Liver (tissue), 8 donors: ENCODE measurements at regions not wholly inside any gene's neighbourhood (a gene's known extent, or its start where the extent isn't known, plus 50 kb on each side); places are given as distances from the start of the nearest gene placed in this dataset.

Experiments used
- DNase-seq: peaks from one replicate; pipeline ENCODE4 v3.0.0-alpha.2; 2017; ENCODE audit warnings: low spot score
- H3K27ac ChIP-seq, 2 donors: one replicate each; pipeline ENCODE4 v1.7.0; 2013; ENCODE audit warnings: inconsistent platforms in 2 of 2, low read length in 2 of 2, control low read depth in 1 of 2, low read depth in 1 of 2, mild to moderate bottlenecking in 1 of 2
- H3K27me3 ChIP-seq, 4 donors: one replicate each; pipeline versions ENCODE4 v1.6.1 to v1.7.0; 2013; ENCODE audit warnings: low read length in 3 of 4, inconsistent platforms in 1 of 4, mild to moderate bottlenecking in 1 of 4, moderate library complexity in 1 of 4; ENCODE audit not compliant: control insufficient read depth in 4 of 4, insufficient read depth in 4 of 4
- H3K36me3 ChIP-seq, 4 donors: one replicate each; pipeline versions ENCODE4 v1.6.1 to v1.7.0; 2013; ENCODE audit warnings: low read length in 3 of 4, mild to moderate bottlenecking in 3 of 4, low read depth in 1 of 4, moderate library complexity in 1 of 4; ENCODE audit not compliant: control insufficient read depth in 4 of 4, insufficient read depth in 3 of 4
- H3K4me1 ChIP-seq, 4 donors: one replicate each; pipeline versions ENCODE4 v1.6.1 to v1.7.0; 2013; ENCODE audit warnings: low read length in 3 of 4, mild to moderate bottlenecking in 3 of 4, moderate library complexity in 1 of 4; ENCODE audit not compliant: control insufficient read depth in 4 of 4, insufficient read depth in 4 of 4
- H3K4me3 ChIP-seq, 3 donors: one replicate each; pipeline versions ENCODE4 v1.6.1 to v1.7.0; 2013; ENCODE audit warnings: low read length in 3 of 3, control low read depth in 1 of 3, low read depth in 1 of 3, mild to moderate bottlenecking in 1 of 3
- H3K9ac ChIP-seq, 2 donors: one replicate each; pipeline ENCODE4 v1.7.0; 2013; ENCODE audit warnings: low read length in 2 of 2, mild to moderate bottlenecking in 2 of 2, moderate library complexity in 2 of 2, control low read depth in 1 of 2, low read depth in 1 of 2
- H3K9me3 ChIP-seq, 4 donors: one replicate each; pipeline versions ENCODE4 v1.6.1 to v1.7.0; 2013; ENCODE audit warnings: low read length in 3 of 4; ENCODE audit not compliant: control insufficient read depth in 4 of 4
- ATF3 ChIP-seq: IDR thresholded peaks from 2 replicates; pipeline ENCODE4 v1.6.1; 2016; ENCODE audit warnings: antibody characterized with exemption
- EGR1 ChIP-seq, 2 donors: IDR thresholded peaks; 2 replicates each; pipeline ENCODE4 v1.6.1; 2016 to 2018; ENCODE audit warnings: antibody characterized with exemption in 2 of 2, low read depth in 2 of 2
- FOXA1 ChIP-seq: IDR thresholded peaks from 2 replicates; pipeline ENCODE4 v1.6.1; 2016; ENCODE audit warnings: antibody characterized with exemption
- FOXA2 ChIP-seq: IDR thresholded peaks from 2 replicates; pipeline ENCODE4 v1.6.1; 2016; ENCODE audit warnings: antibody characterized with exemption
- GABPA ChIP-seq, 2 donors: IDR thresholded peaks in 1 of 2; conservative IDR thresholded peaks in 1 of 2; 2 replicates each; pipeline ENCODE4 v1.6.1; 2016; ENCODE audit warnings: antibody characterized with exemption in 2 of 2, mild to moderate bottlenecking in 1 of 2, moderate library complexity in 1 of 2
- HNF4A ChIP-seq, 2 donors: conservative IDR thresholded peaks; 2 replicates each; pipeline ENCODE4 v1.6.1; 2016; ENCODE audit warnings: antibody characterized with exemption in 2 of 2, mild to moderate bottlenecking in 2 of 2
- HNF4G ChIP-seq: IDR thresholded peaks from 2 replicates; pipeline ENCODE4 v1.6.1; 2016; ENCODE audit warnings: antibody characterized with exemption
- JUND ChIP-seq, 2 donors: IDR thresholded peaks; 2 replicates each; pipeline ENCODE4 v1.6.1; 2016; ENCODE audit warnings: antibody characterized with exemption in 2 of 2
- NR2F2 ChIP-seq: IDR thresholded peaks from 2 replicates; pipeline ENCODE4 v1.6.1; 2016; ENCODE audit warnings: antibody characterized with exemption
- RAD21 ChIP-seq, 2 donors: IDR thresholded peaks; 2 replicates each; pipeline ENCODE4 v1.6.1; 2016; ENCODE audit warnings: antibody characterized with exemption in 2 of 2, mild to moderate bottlenecking in 2 of 2
- RXRA ChIP-seq, 2 donors: IDR thresholded peaks; 2 replicates each; pipeline ENCODE4 v1.6.1; 2017 to 2018; ENCODE audit warnings: antibody characterized with exemption in 2 of 2, mild to moderate bottlenecking in 1 of 2
- SP1 ChIP-seq: IDR thresholded peaks from 2 replicates; pipeline ENCODE4 v1.6.1; 2018; ENCODE audit warnings: antibody characterized with exemption, mild to moderate bottlenecking
- TAF1 ChIP-seq: conservative IDR thresholded peaks from 2 replicates; pipeline ENCODE4 v1.6.1; 2016; ENCODE audit warnings: antibody characterized with exemption, mild to moderate bottlenecking
- ZBTB33 ChIP-seq: IDR thresholded peaks from 2 replicates; pipeline ENCODE4 v1.6.1; 2016; ENCODE audit warnings: antibody characterized with exemption
- WGBS: extraction: QIAGEN DNeasy Blood & Tissue Kit; methylation state at CpG from one replicate; pipeline ENCODE4 v1.1.7; 2013; 5-methylcytosine and 5-hydroxymethylcytosine counted together
- TF ChIP-seq, protein P1 (sequence below): IDR thresholded peaks from 2 replicates; pipeline ENCODE4 v1.6.1; 2016; ENCODE audit warnings: antibody characterized with exemption, mild to moderate bottlenecking
- TF ChIP-seq, protein P2 (sequence below): IDR thresholded peaks from 2 replicates; pipeline ENCODE4 v1.6.1; 2016; ENCODE audit warnings: antibody characterized with exemption
- TF ChIP-seq, protein P3 (sequence below): fragments of 150-350 bp; IDR thresholded peaks from 2 replicates; pipeline ENCODE4 v1.5.1; 2017; ENCODE audit warnings: improper control_type of control experiment, low read depth, low read length; ENCODE audit not compliant: missing input control
- donor health status: healthy.
- donor health status: healthy.
- donor health status: healthy.
- donor health status: healthy.
- donor health status: healthy.

- Histone ChIP-seq H3K9ac (no peak overlapping the region), H3K27ac (no peak overlapping the region), H3K4me1 (no peaks in the 10 kb centered on the region), H3K36me3 (no peaks in the 10 kb centered on the region), H3K9me3 (no peaks in the 10 kb centered on the region), H3K27me3 (no peaks in the 10 kb centered on the region), H3K4me3 (no peak overlapping the region)
- DNase-seq = no peak
- WGBS = 92% methylated on average over 2 of the region's 2 CpGs
- TF ChIP-seq FOXA1 = no peak
- no peak for TF ChIP-seq HNF4A (conservative IDR thresholded peaks at IDR 0.05)
- no peak for TF ChIP-seq RXRA (IDR thresholded peaks at IDR 0.05)
- TF ChIP-seq RAD21 (IDR thresholded peaks at IDR 0.05) = no peak
- no peak for TF ChIP-seq HNF4G
- no peak for TF ChIP-seq EGR1 (IDR thresholded peaks at IDR 0.05; ENCODE audit: low read depth in 2 of 2)
- TF ChIP-seq, protein P1, sequence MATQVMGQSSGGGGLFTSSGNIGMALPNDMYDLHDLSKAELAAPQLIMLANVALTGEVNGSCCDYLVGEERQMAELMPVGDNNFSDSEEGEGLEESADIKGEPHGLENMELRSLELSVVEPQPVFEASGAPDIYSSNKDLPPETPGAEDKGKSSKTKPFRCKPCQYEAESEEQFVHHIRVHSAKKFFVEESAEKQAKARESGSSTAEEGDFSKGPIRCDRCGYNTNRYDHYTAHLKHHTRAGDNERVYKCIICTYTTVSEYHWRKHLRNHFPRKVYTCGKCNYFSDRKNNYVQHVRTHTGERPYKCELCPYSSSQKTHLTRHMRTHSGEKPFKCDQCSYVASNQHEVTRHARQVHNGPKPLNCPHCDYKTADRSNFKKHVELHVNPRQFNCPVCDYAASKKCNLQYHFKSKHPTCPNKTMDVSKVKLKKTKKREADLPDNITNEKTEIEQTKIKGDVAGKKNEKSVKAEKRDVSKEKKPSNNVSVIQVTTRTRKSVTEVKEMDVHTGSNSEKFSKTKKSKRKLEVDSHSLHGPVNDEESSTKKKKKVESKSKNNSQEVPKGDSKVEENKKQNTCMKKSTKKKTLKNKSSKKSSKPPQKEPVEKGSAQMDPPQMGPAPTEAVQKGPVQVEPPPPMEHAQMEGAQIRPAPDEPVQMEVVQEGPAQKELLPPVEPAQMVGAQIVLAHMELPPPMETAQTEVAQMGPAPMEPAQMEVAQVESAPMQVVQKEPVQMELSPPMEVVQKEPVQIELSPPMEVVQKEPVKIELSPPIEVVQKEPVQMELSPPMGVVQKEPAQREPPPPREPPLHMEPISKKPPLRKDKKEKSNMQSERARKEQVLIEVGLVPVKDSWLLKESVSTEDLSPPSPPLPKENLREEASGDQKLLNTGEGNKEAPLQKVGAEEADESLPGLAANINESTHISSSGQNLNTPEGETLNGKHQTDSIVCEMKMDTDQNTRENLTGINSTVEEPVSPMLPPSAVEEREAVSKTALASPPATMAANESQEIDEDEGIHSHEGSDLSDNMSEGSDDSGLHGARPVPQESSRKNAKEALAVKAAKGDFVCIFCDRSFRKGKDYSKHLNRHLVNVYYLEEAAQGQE = no peak
- TF ChIP-seq JUND (IDR thresholded peaks at IDR 0.05) = no peak
- TF ChIP-seq, protein P2, sequence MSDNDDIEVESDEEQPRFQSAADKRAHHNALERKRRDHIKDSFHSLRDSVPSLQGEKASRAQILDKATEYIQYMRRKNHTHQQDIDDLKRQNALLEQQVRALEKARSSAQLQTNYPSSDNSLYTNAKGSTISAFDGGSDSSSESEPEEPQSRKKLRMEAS = no peak
- no peak for TF ChIP-seq ATF3
- TF ChIP-seq ZBTB33 = no peak
- TF ChIP-seq GABPA (IDR thresholded peaks at IDR 0.05 in 1 of 2, conservative IDR thresholded peaks at IDR 0.05 in 1 of 2) = no peak
- TF ChIP-seq, protein P3, sequence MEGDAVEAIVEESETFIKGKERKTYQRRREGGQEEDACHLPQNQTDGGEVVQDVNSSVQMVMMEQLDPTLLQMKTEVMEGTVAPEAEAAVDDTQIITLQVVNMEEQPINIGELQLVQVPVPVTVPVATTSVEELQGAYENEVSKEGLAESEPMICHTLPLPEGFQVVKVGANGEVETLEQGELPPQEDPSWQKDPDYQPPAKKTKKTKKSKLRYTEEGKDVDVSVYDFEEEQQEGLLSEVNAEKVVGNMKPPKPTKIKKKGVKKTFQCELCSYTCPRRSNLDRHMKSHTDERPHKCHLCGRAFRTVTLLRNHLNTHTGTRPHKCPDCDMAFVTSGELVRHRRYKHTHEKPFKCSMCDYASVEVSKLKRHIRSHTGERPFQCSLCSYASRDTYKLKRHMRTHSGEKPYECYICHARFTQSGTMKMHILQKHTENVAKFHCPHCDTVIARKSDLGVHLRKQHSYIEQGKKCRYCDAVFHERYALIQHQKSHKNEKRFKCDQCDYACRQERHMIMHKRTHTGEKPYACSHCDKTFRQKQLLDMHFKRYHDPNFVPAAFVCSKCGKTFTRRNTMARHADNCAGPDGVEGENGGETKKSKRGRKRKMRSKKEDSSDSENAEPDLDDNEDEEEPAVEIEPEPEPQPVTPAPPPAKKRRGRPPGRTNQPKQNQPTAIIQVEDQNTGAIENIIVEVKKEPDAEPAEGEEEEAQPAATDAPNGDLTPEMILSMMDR = no peak
- no peak for TF ChIP-seq NR2F2
- no peak for TF ChIP-seq SP1
- TF ChIP-seq FOXA2 = no peak
Measured at GRCh38 chr16:64077242-64077641, 1044.6 kb downstream of the CDH11 start.

- TF ChIP-seq RXRA (IDR thresholded peaks at IDR 0.05) = no peak
- TF ChIP-seq, protein P1 = no peak
- TF ChIP-seq HNF4G = no peak
- no peak for TF ChIP-seq NR2F2
- TF ChIP-seq, protein P3 = no peak
- TF ChIP-seq GABPA (IDR thresholded peaks at IDR 0.05 in 1 of 2, conservative IDR thresholded peaks at IDR 0.05 in 1 of 2) = no peak
- TF ChIP-seq FOXA2 = no peak
- TF ChIP-seq SP1 = no peak
- TF ChIP-seq, protein P2 = no peak
- no peak for TF ChIP-seq HNF4A (conservative IDR thresholded peaks at IDR 0.05)
- TF ChIP-seq JUND (IDR thresholded peaks at IDR 0.05) = no peak
- no peak for TF ChIP-seq TAF1
- no peak for TF ChIP-seq EGR1 (IDR thresholded peaks at IDR 0.05; ENCODE audit: low read depth in 2 of 2)
- TF ChIP-seq RAD21 (IDR thresholded peaks at IDR 0.05) = no peak
- no peak for TF ChIP-seq FOXA1
- WGBS = 72% methylated on average over 3 of the region's 3 CpGs
- H3K36me3 ChIP-seq = no peaks in the 10 kb centered on the region
- no peak overlapping the region for H3K27ac ChIP-seq
- H3K9me3 ChIP-seq = no peaks in the 10 kb centered on the region
- no peaks in the 10 kb centered on the region for H3K4me1 ChIP-seq
- H3K27me3 ChIP-seq = no peaks in the 10 kb centered on the region
- H3K9ac ChIP-seq = no peak overlapping the region
- no peak for DNase-seq
- H3K4me3 ChIP-seq = no peak overlapping the region
Measured at GRCh38 chr16:64074706-64075105, 1047.2 kb downstream of the CDH11 start.
